Neutrophil (primary cell): ENCODE measurements at regions not wholly inside any gene's neighbourhood (a gene's known extent, or its start where the extent isn't known, plus 50 kb on each side); places are given as distances from the start of the nearest gene placed in this dataset.
A peak's percentile ranks its signal among the peaks of the same experiment; 100 is the strongest.

ENCODE experiments used
- H3K27ac ChIP-seq: fragments of 200-600 bp; sonication (generic); 2 replicates; pipeline ENCODE4 v1.5.1; 2016; ENCODE audit warnings: mild to moderate bottlenecking, moderate library complexity
- H3K27me3 ChIP-seq: fragments of 200-600 bp; sonication (generic); 2 replicates; pipeline ENCODE4 v1.6.0; 2016; ENCODE audit warnings: mild to moderate bottlenecking
- H3K36me3 ChIP-seq: fragments of 200-600 bp; sonication (generic); 2 replicates; pipeline ENCODE4 v1.5.1; 2017
- H3K4me1 ChIP-seq, 2 experiments: fragments of 200-600 bp in 1 of 2; sonication (generic) in 1 of 2; 1 replicate in 1 of 2; 2 replicates in 1 of 2; pipeline versions ENCODE4 v1.5.1 to v1.6.1; 2013 to 2016; ENCODE audit warnings: low read depth in 1 of 2, low read length in 1 of 2, mild to moderate bottlenecking in 1 of 2, moderate library complexity in 1 of 2; ENCODE audit not compliant: control insufficient read depth in 1 of 2, insufficient read depth in 1 of 2
- H3K4me3 ChIP-seq, 2 experiments: fragments of 200-600 bp in 1 of 2; sonication (generic) in 1 of 2; 1 replicate in 1 of 2; 2 replicates in 1 of 2; pipeline ENCODE4 v1.5.1; 2013 to 2016; ENCODE audit warnings: low read depth in 1 of 2, low read length in 1 of 2, mild to moderate bottlenecking in 1 of 2, moderate library complexity in 1 of 2
- H3K9me3 ChIP-seq: fragments of 200-600 bp; sonication (generic); 2 replicates; pipeline ENCODE4 v1.5.1; 2016
- TF ChIP-seq, protein P1 (sequence below): fragments of 200-600 bp; sonication (generic); IDR thresholded peaks from 2 replicates; pipeline ENCODE4 v1.5.1; 2016; ENCODE audit warnings: antibody characterized with exemption

DNA sequence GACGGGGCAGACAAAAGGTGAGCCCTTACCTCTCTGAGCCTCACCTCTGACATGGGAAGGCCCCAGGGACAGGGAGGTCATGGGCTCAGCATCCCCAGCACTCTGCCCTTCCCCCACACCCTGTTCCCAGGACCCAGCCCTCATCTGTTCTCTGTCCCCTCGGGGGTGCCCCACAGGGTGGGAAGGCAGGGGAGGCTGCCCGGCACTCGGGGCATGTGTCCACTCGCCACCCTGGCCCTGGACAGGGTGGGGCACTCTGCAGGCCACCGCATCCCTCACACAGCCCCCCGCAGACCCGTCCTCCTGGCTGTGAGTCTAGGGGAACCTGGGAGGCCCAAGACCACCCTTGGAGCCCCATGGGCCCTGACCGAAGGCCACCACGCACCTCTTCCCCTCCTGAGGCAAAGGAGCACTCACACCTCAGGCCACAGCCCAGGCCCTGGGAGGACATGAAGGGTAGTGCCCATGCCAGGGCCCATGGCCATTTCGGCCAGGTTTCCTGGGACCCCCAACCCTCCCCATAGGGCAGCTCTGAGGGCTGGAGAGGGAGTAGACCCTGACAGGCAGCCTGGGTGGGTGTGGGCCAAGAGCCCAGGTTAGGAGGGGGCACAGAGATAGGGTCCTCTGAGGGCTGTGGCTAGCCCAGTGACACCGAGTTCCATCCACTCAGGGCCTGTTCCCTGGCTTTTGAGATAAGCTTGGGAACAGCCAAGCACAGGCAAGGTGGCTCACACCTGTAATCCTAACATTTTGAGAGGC is 193.1 kb downstream of the IGLL1 start:
- Histone ChIP-seq H3K36me3 (no peaks in the 10 kb centered on the region), H3K27me3 (peaks cover 14% of the 10 kb centered on the region), H3K4me1 (no peaks in the 10 kb centered on the region), H3K9me3 (no peaks in the 10 kb centered on the region), H3K27ac (no peak overlapping the region), H3K4me3 (no peak overlapping the region)
- TF ChIP-seq, protein P1, sequence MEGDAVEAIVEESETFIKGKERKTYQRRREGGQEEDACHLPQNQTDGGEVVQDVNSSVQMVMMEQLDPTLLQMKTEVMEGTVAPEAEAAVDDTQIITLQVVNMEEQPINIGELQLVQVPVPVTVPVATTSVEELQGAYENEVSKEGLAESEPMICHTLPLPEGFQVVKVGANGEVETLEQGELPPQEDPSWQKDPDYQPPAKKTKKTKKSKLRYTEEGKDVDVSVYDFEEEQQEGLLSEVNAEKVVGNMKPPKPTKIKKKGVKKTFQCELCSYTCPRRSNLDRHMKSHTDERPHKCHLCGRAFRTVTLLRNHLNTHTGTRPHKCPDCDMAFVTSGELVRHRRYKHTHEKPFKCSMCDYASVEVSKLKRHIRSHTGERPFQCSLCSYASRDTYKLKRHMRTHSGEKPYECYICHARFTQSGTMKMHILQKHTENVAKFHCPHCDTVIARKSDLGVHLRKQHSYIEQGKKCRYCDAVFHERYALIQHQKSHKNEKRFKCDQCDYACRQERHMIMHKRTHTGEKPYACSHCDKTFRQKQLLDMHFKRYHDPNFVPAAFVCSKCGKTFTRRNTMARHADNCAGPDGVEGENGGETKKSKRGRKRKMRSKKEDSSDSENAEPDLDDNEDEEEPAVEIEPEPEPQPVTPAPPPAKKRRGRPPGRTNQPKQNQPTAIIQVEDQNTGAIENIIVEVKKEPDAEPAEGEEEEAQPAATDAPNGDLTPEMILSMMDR, result no peak

DNA sequence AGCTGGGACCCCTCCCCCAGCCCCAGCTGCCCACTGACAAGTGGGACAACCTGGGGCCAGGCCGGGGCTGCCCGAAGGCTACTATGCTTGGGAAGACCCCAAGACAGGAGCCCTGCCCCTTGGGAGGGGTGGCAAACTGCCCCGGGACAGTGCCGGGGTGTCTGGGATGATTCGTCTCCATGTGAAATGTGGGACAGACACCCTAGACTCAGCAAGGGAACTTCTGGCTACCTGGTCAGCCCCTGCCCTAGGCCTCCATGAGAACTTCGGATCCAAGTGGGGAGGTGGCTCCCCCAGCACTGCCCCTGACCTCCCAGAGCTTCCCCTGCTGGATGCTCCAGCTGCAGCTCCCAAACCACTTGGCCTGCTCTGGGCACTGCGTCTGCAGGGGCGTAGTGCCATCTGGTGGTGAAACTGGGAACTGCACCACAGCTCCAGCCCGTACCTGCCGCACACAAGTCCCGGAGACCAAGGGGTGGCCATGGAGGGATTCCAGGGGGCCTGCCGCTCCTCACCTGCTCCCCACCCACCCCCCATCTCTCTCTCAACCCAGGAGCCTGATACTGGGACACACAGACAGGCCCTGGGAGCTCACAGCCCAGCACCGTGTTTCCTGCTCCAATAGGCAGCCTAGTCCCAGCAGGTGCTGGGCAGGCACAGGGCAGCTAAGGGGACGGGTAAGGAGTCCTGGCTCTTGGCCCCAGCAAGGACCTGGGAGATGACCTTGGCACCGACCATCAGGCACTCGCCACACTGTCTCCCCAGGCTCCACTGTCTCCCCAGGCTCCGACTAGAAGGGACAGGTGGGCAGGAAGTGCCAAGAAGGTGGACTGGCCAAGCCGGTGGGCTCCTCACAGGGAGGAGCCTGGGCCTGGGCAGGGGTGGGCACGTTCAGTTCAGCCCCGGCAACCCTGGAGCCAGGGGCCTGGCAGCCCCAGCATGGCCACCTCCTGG is 194.1 kb downstream of the IGLL1 start:
- H3K27me3 ChIP-seq, result peaks cover 14% of the 10 kb centered on the region
- H3K36me3 ChIP-seq, result no peaks in the 10 kb centered on the region
- H3K9me3 ChIP-seq, result no peaks in the 10 kb centered on the region
- no peak overlapping the region for H3K4me3 ChIP-seq
- H3K4me1 ChIP-seq, result no peaks in the 10 kb centered on the region
- H3K27ac ChIP-seq, result no peak overlapping the region
- TF ChIP-seq, protein P1, result peak; percentile 91

DNA sequence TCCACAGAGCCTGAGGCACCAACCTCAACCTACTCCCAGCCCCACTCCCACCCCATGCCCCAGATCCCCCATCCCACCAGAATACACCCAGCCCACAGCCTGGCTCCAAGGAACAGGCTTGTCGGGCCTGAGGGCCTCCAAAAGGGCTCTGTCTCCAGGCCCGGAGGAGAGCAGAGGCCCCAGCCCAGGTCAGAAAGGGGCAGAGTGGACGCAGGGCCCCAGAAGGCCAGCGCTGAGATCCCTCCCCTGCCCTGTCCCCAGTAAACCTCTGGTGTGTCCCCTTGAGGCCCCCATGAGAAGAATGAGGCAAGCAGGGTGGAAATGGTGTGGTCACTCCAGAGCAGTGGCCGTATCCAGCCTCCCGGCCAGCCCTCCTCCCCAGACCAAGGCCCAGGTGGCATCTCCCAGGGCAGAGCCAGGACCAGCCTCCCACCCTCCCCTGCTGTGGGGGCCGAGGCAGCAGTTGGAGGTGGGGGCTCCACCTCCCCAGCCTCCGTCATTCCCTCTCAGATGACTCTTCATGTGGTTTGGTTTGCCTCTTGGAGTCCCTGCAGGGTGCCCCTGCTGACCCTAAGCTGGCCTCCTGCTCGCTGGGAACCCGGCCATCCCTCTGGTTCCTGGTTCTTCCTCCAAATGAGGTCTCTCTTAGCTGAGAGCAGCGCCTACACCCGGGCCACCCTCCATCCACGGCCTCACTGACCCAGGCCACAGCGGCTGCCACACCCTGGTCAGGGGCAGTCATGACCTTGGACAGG is 195.0 kb downstream of the IGLL1 start:
- Histone ChIP-seq H3K9me3 (no peaks in the 10 kb centered on the region), H3K4me1 (no peaks in the 10 kb centered on the region), H3K4me3 (no peak overlapping the region), H3K27me3 (peaks cover 14% of the 10 kb centered on the region), H3K27ac (no peak overlapping the region), H3K36me3 (no peaks in the 10 kb centered on the region)
- TF ChIP-seq, protein P1, result no peak

DNA sequence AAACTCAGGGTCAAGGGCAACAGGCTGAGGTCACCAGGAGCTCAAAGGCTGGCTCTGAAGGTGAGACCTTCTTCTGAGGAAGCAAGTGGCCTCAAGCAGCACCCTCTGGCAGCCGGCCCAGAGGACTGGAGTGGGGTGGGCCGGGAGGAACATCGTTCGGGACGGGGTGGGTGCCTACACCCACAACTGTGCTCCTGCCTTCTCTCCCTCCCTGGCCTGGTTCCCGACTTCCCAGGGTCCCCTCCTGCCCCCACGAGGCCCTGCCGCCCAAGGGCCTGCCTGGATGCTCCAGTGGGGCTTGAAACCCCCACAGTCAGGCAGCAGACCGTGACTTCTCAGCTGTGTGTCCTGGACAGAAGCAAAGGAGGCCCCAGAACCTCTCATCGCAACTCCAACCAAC is 195.7 kb downstream of the IGLL1 start:
- Histone ChIP-seq H3K4me3 (no peak overlapping the region), H3K27me3 (peaks cover 14% of the 10 kb centered on the region), H3K27ac (no peak overlapping the region), H3K4me1 (no peaks in the 10 kb centered on the region), H3K9me3 (no peaks in the 10 kb centered on the region), H3K36me3 (no peaks in the 10 kb centered on the region)
- TF ChIP-seq, protein P1, result no peak

DNA sequence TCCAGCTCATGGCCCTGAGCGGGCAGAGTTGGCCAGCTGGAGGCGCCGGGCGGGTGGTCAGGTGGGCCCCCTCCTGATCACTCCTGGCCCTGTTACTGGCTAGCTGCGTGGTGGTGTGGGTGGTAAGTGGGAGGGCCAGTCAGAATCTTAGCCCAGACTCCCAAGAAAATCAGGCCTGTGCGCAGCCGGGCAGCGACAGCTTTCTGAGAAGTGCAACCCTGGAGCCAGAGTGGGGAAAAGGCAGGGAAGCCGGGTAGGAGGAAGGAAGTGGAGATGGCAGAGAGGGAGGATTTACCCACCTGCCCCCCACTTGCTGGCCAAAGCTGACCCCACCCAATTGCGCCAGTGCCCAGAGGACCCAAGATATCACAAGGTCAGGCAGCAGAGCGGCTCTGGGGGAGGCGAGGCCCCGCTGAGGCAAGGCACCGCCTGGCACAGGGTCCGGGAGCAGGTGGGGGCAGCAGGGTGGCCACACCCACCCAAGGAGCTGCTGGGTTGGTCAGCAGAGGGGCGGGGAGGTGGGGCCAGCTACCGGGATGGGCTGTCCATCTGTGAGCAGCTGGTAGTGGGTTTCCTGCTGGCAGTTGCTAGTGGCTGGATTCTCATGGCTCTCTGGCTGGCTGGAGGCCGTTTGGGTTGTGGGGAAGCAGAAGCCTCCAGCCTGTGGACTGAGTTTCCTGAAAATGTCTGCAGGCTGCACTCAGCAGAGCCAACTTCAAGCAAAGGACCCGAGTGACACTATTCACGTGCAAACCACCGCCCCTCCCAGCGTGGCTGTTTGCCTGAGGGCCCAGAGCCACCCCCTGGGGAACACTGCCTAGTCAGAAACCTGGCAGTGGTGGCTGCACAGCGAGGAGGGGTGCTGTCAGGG is 196.4 kb downstream of the IGLL1 start:
- Histone ChIP-seq H3K36me3 (no peaks in the 10 kb centered on the region), H3K9me3 (no peaks in the 10 kb centered on the region), H3K27me3 (peaks cover 14% of the 10 kb centered on the region), H3K4me3 (no peak overlapping the region), H3K27ac (no peak overlapping the region), H3K4me1 (no peaks in the 10 kb centered on the region)
- TF ChIP-seq, protein P1, result no peak
